H1 (cell line): ENCODE measurements at regions not wholly inside any gene's neighbourhood (a gene's known extent, or its start where the extent isn't known, plus 50 kb on each side); places are given as distances from the start of the nearest gene placed in this dataset.

Source experiments
- EP300 ChIP-seq, 2 experiments: IDR thresholded peaks; 1 replicate in 1 of 2; 2 replicates in 1 of 2; pipeline ENCODE4 v1.6.1; 2011 to 2012; ENCODE audit warnings: low read depth in 2 of 2, low read length in 2 of 2, mild to moderate bottlenecking in 2 of 2, borderline replicate concordance in 1 of 2, inconsistent platforms in 1 of 2, moderate library complexity in 1 of 2
- EZH2 ChIP-seq: fragments of 200-600 bp; sonication (generic); IDR thresholded peaks from 2 replicates; pipeline ENCODE4 v1.7.1; 2012; ENCODE audit warnings: low read depth, mild to moderate bottlenecking, moderate library complexity, low read length, inconsistent platforms; ENCODE audit not compliant: severe bottlenecking
- POLR2A ChIP-seq, 2 experiments: IDR thresholded peaks; 1 replicate in 1 of 2; 2 replicates in 1 of 2; pipeline ENCODE4 v1.6.1; 2011; ENCODE audit warnings: low read depth in 2 of 2, low read length in 2 of 2, mild to moderate bottlenecking in 2 of 2; ENCODE audit errors: control extremely low read depth in 1 of 2

DNA sequence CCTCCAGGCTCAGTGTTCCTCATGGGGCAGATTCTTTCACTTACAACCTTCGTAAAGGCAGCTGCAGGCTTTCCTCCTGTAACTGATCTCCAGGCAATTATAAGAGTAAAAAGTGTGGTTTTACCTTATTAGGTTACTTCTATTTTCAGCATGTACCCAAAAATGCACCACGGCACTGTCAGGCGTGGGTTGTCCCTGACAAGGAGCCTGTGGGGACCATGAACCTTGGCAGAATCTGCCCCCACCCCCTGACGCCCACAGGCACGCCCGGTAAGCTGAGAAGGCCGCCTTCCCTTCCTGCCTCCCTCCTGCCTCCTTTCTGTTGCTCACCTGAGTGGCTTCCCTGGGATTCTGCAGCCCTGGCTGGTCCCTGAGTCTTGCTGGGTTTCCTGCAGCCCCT, 1383.3 kb downstream of the TBC1D22A start:
- TF ChIP-seq POLR2A (IDR thresholded peaks at IDR 0.05; ENCODE audit: control extremely low read depth in 1 of 2, low read depth in 2 of 2, low read length in 2 of 2) (no peak), EP300 (IDR thresholded peaks at IDR 0.05; ENCODE audit: borderline replicate concordance in 1 of 2, low read depth in 2 of 2, low read length in 2 of 2) (no peak), EZH2 (no peak)
